GM21825 (cell line): ENCODE measurements at regions not wholly inside any gene's neighbourhood (a gene's known extent, or its start where the extent isn't known, plus 50 kb on each side); places are given as distances from the start of the nearest gene placed in this dataset.
"Not testable (repeated sequence)": the region's sequence is repeated elsewhere in the genome, so short reads cannot be mapped to it uniquely, and the experiment has no call there.

Experiments
- ATAC-seq: cut with Tn5 transposase; IDR thresholded peaks from one replicate; pipeline ENCODE4 v1.9.1; 2021; ENCODE audit warnings: mild to moderate bottlenecking, moderate library complexity; ENCODE audit not compliant: unreplicated experiment

GRCh38 chr4:59583845-59584568 is 1616.1 kb upstream of the ADGRL3 start:
- no peak for ATAC-seq

- ATAC-seq: no peak
Measured at GRCh38 chr4:59597536-59598329, 1602.4 kb upstream of the ADGRL3 start.

GRCh38 chr4:59598330-59598618 is 1601.9 kb upstream of the ADGRL3 start:
- no peak for ATAC-seq

GRCh38 chr4:59608466-59608865 is 1591.7 kb upstream of the ADGRL3 start:
- no peak for ATAC-seq

- ATAC-seq: no peak
Measured at GRCh38 chr4:59612235-59612634, 1587.9 kb upstream of the ADGRL3 start.

GRCh38 chr4:59615316-59615715 is 1584.8 kb upstream of the ADGRL3 start:
- no peak for ATAC-seq

GRCh38 chr4:59629348-59629747 is 1570.8 kb upstream of the ADGRL3 start:
- no peak for ATAC-seq

- ATAC-seq: no peak
Measured at GRCh38 chr4:59630235-59630634, 1569.9 kb upstream of the ADGRL3 start.

- no peak for ATAC-seq
Measured at GRCh38 chr4:59630922-59631321, 1569.2 kb upstream of the ADGRL3 start.

- no peak for ATAC-seq
Measured at GRCh38 chr4:59637596-59637995, 1562.5 kb upstream of the ADGRL3 start.

GRCh38 chr4:59643682-59644081 is 1556.4 kb upstream of the ADGRL3 start:
- no peak for ATAC-seq

GRCh38 chr4:59644765-59645164 is 1555.4 kb upstream of the ADGRL3 start:
- no peak for ATAC-seq

- no peak for ATAC-seq
Measured at GRCh38 chr4:59646082-59646481, 1554.0 kb upstream of the ADGRL3 start.

- ATAC-seq: no peak
Measured at GRCh38 chr4:59647011-59647410, 1553.1 kb upstream of the ADGRL3 start.

- no peak for ATAC-seq
Measured at GRCh38 chr4:59647500-59647899, 1552.6 kb upstream of the ADGRL3 start.

- no peak for ATAC-seq
Measured at GRCh38 chr4:59650861-59651260, 1549.3 kb upstream of the ADGRL3 start.

GRCh38 chr4:59655996-59656395 is 1544.1 kb upstream of the ADGRL3 start:
- no peak for ATAC-seq

- no peak for ATAC-seq
Measured at GRCh38 chr4:59664771-59665170, 1535.4 kb upstream of the ADGRL3 start.

- no peak for ATAC-seq
Measured at GRCh38 chr4:59666645-59667044, 1533.5 kb upstream of the ADGRL3 start.

GRCh38 chr4:59671037-59671436 is 1529.1 kb upstream of the ADGRL3 start:
- ATAC-seq: no peak

- ATAC-seq: no peak
Measured at GRCh38 chr4:59676389-59676788, 1523.7 kb upstream of the ADGRL3 start.

GRCh38 chr4:59676992-59677391 is 1523.1 kb upstream of the ADGRL3 start:
- not testable (repeated sequence) for ATAC-seq

- no peak for ATAC-seq
Measured at GRCh38 chr4:59685626-59686025, 1514.5 kb upstream of the ADGRL3 start.
